ENCODE measurements at regions not wholly inside any gene's neighbourhood (a gene's known extent, or its start where the extent isn't known, plus 50 kb on each side); places are given as distances from the start of the nearest gene placed in this dataset.

DNA sequence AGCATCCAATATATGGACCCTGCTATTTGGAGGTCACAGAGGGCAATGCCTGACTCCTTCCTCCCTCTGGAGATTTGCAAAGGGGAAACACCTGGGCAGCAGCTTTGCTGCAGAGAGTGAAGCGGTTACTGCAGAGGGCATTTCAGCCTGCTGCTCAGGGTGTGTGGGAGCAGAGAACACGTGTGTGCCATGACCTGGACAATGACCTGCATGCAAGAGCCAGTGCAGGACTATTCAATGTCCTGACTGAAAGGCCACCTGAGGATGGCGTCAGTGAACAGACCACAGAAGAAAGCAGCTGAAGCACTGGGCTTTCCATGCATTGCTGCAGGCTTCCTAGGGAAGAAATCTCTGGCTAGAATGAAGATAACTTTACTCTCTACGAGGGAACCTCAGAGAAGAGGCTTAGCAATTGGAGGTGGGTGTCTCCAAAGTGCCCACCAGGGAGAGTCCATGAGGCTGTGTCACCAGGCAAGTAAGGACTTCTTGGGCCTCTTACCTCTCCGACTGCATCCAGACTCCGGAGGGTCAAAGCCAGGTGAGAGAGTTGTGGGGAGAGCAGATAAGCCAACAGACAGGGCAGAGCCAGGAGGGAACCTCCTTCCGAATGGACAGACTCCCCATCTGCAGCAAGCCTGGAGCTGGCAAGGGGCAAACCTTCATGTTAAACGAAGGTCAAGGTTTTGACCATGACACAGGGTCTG is 52.9 kb upstream of the PMEPA1 start:
- TF ChIP-seq POLR2AphosphoS5 (IDR thresholded peaks at IDR 0.05): no peak
- TF ChIP-seq, protein P1, sequence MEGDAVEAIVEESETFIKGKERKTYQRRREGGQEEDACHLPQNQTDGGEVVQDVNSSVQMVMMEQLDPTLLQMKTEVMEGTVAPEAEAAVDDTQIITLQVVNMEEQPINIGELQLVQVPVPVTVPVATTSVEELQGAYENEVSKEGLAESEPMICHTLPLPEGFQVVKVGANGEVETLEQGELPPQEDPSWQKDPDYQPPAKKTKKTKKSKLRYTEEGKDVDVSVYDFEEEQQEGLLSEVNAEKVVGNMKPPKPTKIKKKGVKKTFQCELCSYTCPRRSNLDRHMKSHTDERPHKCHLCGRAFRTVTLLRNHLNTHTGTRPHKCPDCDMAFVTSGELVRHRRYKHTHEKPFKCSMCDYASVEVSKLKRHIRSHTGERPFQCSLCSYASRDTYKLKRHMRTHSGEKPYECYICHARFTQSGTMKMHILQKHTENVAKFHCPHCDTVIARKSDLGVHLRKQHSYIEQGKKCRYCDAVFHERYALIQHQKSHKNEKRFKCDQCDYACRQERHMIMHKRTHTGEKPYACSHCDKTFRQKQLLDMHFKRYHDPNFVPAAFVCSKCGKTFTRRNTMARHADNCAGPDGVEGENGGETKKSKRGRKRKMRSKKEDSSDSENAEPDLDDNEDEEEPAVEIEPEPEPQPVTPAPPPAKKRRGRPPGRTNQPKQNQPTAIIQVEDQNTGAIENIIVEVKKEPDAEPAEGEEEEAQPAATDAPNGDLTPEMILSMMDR (IDR thresholded peaks at IDR 0.05 in 8 of 11, conservative IDR thresholded peaks at IDR 0.05 in 3 of 11): no peak
